HepG2 (cell line): ENCODE measurements at regions not wholly inside any gene's neighbourhood (a gene's known extent, or its start where the extent isn't known, plus 50 kb on each side); places are given as distances from the start of the nearest gene placed in this dataset.

Experiments used
- ATAC-seq: fragments of 200-7000 bp; cut with Tn5 transposase; 3 replicates; pipeline ENCODE4 v1.9.1; 2020; ENCODE audit warnings: mild to moderate bottlenecking, moderate library complexity
- BruUV-seq: library from RNA; stranded (reverse); fragments of 400-500 nt; replicated peaks from 2 replicates; lab custom pipeline; 2021; lab: Mats Ljungman, UMichigan
- CTCF ChIA-PET: fragments of 300-600 bp; formaldehyde crosslinking; extraction: SDS; loops from one replicate; lab custom pipeline; 2021; ENCODE audit warnings: low total read pairs, inconsistent platforms, low intra/inter-chr PET ratio; lab: Yijun Ruan, JAX
- POLR2A ChIA-PET: fragments of 350-600 bp; sonication (Branson Sonifier 250); formaldehyde crosslinking; loops from one replicate; lab custom pipeline; 2020; ENCODE audit warnings: antibody characterized with exemption, inconsistent platforms; lab: Yijun Ruan, JAX
- DNase-seq: peaks from one replicate; pipeline ENCODE4 v3.0.0-alpha.2; 2015; ENCODE audit warnings: low spot score
- FAIRE-seq: peaks from 3 replicates; lab custom pipeline; 2011; peaks lifted over from hg19 to GRCh38; lab: Jason Lieb, UNC
- H2AFZ ChIP-seq: one replicate; pipeline ENCODE4 v1.6.1; 2011; ENCODE audit warnings: low read length, inconsistent platforms
- H3K27ac ChIP-seq: fragments of 300-600 bp; 3 replicates; pipeline ENCODE4 v1.8.0; 2011; ENCODE audit warnings: mixed run types, mild to moderate bottlenecking, mixed read lengths, low read length, inconsistent platforms; ENCODE audit not compliant: insufficient read depth; ENCODE audit errors: extremely low read length
- H3K27me3 ChIP-seq, 2 experiments: fragments of 200-600 bp in 1 of 2; 2 replicates in 1 of 2; 3 replicates in 1 of 2; pipeline versions ENCODE4 v1.6.0 to v1.8.0; 2011; ENCODE audit warnings: low read length in 2 of 2, mild to moderate bottlenecking in 2 of 2, moderate library complexity in 2 of 2, inconsistent platforms in 1 of 2; ENCODE audit not compliant: insufficient read depth in 2 of 2, control insufficient read depth in 1 of 2
- H3K36me3 ChIP-seq, 2 experiments: fragments of 200-600 bp in 1 of 2; replicated peaks in 1 of 2; 2 replicates in 1 of 2; 3 replicates in 1 of 2; pipeline versions ENCODE4 v1.5.1 to v1.8.0; 2011; ENCODE audit warnings: low read length in 2 of 2, inconsistent platforms in 1 of 2; ENCODE audit not compliant: insufficient read depth in 2 of 2, control insufficient read depth in 1 of 2
- H3K4me1 ChIP-seq: 2 replicates; pipeline ENCODE4 v1.5.1; 2012; ENCODE audit warnings: low read length, inconsistent platforms; ENCODE audit not compliant: insufficient read depth
- H3K4me2 ChIP-seq: 2 replicates; pipeline ENCODE4 v1.6.0; 2011; ENCODE audit warnings: low read depth, low read length, inconsistent platforms
- H3K4me3 ChIP-seq, 3 experiments: fragments of 200-600 bp in 1 of 3; sonication (generic), shearing (Covaris generic) in 1 of 3; replicated peaks in 1 of 3; 2 replicates each; pipeline ENCODE4 v1.5.1; 2011 to 2016; ENCODE audit warnings: low read length in 3 of 3, inconsistent platforms in 2 of 3, low read depth in 2 of 3, mild to moderate bottlenecking in 2 of 3, control low read depth in 1 of 3, mixed read lengths in 1 of 3; ENCODE audit not compliant: insufficient read depth in 1 of 3
- H3K79me2 ChIP-seq: one replicate; pipeline ENCODE4 v1.6.1; 2011; ENCODE audit warnings: low read length, inconsistent platforms; ENCODE audit not compliant: insufficient read depth
- H3K9ac ChIP-seq: 2 replicates; pipeline ENCODE4 v1.6.0; 2011; ENCODE audit warnings: mild to moderate bottlenecking, low read depth, low read length, inconsistent platforms; ENCODE audit not compliant: insufficient read depth
- H3K9me3 ChIP-seq: 2 replicates; pipeline ENCODE4 v1.5.1; 2012; ENCODE audit warnings: mild to moderate bottlenecking, low read length
- H4K20me1 ChIP-seq: 2 replicates; pipeline ENCODE4 v1.6.0; 2011; ENCODE audit warnings: inconsistent platforms, mild to moderate bottlenecking, low read length, moderate library complexity; ENCODE audit not compliant: insufficient read depth
- GPBP1L1 ChIP-seq: sonication (generic); formaldehyde crosslinking; IDR thresholded peaks from 2 replicates; pipeline ENCODE4 v1.5.0; 2020; ENCODE audit warnings: mild to moderate bottlenecking, missing genetic modification reagents
- KAT2B ChIP-seq: fragments of 150-350 bp; IDR thresholded peaks from 2 replicates; pipeline ENCODE4 v1.6.1; 2014; ENCODE audit warnings: low read depth, low read length, borderline replicate concordance
- MEF2D ChIP-seq: sonication (generic); formaldehyde crosslinking; IDR thresholded peaks from 2 replicates; pipeline ENCODE4 v1.5.1; 2020; ENCODE audit warnings: mild to moderate bottlenecking, missing genetic modification reagents
- PPARG ChIP-seq: conservative IDR thresholded peaks from 2 replicates; pipeline ENCODE4 v1.6.1; 2016; ENCODE audit warnings: missing biosample characterization, missing genetic modification reagents
- SAP130 ChIP-seq: IDR thresholded peaks from 2 replicates; pipeline ENCODE4 v1.6.1; 2016; ENCODE audit warnings: low read depth
- SMYD3 ChIP-seq: sonication (generic); formaldehyde crosslinking; IDR thresholded peaks from 2 replicates; pipeline ENCODE4 v1.8.1; 2023; ENCODE audit warnings: mild to moderate bottlenecking, missing genetic modification reagents
- ZKSCAN8 ChIP-seq: IDR thresholded peaks from 2 replicates; pipeline ENCODE4 v1.6.1; 2016; ENCODE audit warnings: borderline replicate concordance, missing genetic modification reagents, missing compliant biosample characterization
- ZNF75D ChIP-seq: sonication (generic); formaldehyde crosslinking; IDR thresholded peaks from 2 replicates; pipeline ENCODE4 v1.8.1; 2023; ENCODE audit warnings: missing genetic modification reagents, mild to moderate bottlenecking, borderline replicate concordance
- ZNF766 ChIP-seq: sonication (generic); formaldehyde crosslinking; IDR thresholded peaks from 2 replicates; pipeline ENCODE4 v1.5.0; 2020; ENCODE audit warnings: missing genetic modification reagents, borderline replicate concordance
- WGBS: methylation state at CpG from one replicate; pipeline ENCODE4 v1.1.6; 2017; ENCODE audit warnings: low lambda C conversion rate; 5-methylcytosine and 5-hydroxymethylcytosine counted together
- in situ Hi-C: cut with HindIII; loops from 2 replicates; pipeline ENCODE4 v1.10.0; 2017; ENCODE audit warnings: low pct_unique_long_range_greater_than_20kb; ENCODE audit not compliant: extremely low pct_ligation_motif_present
- intact Hi-C: fragments of 100-400 bp; cut with micrococcal nuclease; formaldehyde crosslinking; loops from one replicate; pipeline ENCODE4 v1.10.0; 2022; ENCODE audit not compliant: unreplicated experiment
- TF ChIP-seq, protein P1 (sequence below): sonication (generic); formaldehyde crosslinking; IDR thresholded peaks from 2 replicates; pipeline ENCODE4 v1.8.1; 2022; ENCODE audit warnings: low read depth, mild to moderate bottlenecking, missing genetic modification reagents
- TF ChIP-seq, protein P2 (sequence below): sonication (generic); formaldehyde crosslinking; IDR thresholded peaks from 2 replicates; pipeline ENCODE4 v1.8.1; 2023; ENCODE audit warnings: missing genetic modification reagents, mild to moderate bottlenecking, borderline replicate concordance
- TF ChIP-seq, protein P3 (sequence below): sonication (generic); formaldehyde crosslinking; IDR thresholded peaks from 2 replicates; pipeline ENCODE4 v1.4.0; 2020; ENCODE audit warnings: missing genetic modification reagents; ENCODE audit errors: not compliant biosample characterization

- H3K27ac ChIP-seq = no peak overlapping the region
- no peak; the same call in 1 of the 3 replicates for ATAC-seq
Measured at GRCh38 chr3:15903164-15903563, 105.4 kb upstream of the ANKRD28 start.

More at GRCh38 chr3:15903164-15903563, 105.4 kb upstream of the ANKRD28 start:
- no peaks in the 10 kb centered on the region for H3K4me1 ChIP-seq
- no peak overlapping the region for H2AFZ ChIP-seq
- DNase-seq (no peak), FAIRE-seq (no peak)
- no peak overlapping the region for H3K4me3 ChIP-seq
- intact Hi-C loops (no loop called here), in situ Hi-C loops (no loop called here)
- no peak overlapping the region for H3K9ac ChIP-seq
- no peak overlapping the region for H3K4me2 ChIP-seq
- H3K36me3 ChIP-seq = no peaks in the 10 kb centered on the region
- CTCF ChIA-PET = no interaction called here
- no peaks in the 10 kb centered on the region for H3K9me3 ChIP-seq
- no peaks in the 10 kb centered on the region for H3K27me3 ChIP-seq
- no peak for TF ChIP-seq PPARG (CRISPR knock-in tag)
- TF ChIP-seq GPBP1L1 (CRISPR knock-in tag) = no peak
- TF ChIP-seq SAP130 (CRISPR knock-in tag) = no peak
- no peak for TF ChIP-seq ZNF766 (CRISPR knock-in tag)
- no peak for TF ChIP-seq SMYD3
- TF ChIP-seq ZNF75D (CRISPR knock-in tag) = no peak
- no peak for TF ChIP-seq MEF2D (CRISPR knock-in tag)
- TF ChIP-seq ZKSCAN8 (CRISPR knock-in tag) = no peak
- TF ChIP-seq, protein P1, sequence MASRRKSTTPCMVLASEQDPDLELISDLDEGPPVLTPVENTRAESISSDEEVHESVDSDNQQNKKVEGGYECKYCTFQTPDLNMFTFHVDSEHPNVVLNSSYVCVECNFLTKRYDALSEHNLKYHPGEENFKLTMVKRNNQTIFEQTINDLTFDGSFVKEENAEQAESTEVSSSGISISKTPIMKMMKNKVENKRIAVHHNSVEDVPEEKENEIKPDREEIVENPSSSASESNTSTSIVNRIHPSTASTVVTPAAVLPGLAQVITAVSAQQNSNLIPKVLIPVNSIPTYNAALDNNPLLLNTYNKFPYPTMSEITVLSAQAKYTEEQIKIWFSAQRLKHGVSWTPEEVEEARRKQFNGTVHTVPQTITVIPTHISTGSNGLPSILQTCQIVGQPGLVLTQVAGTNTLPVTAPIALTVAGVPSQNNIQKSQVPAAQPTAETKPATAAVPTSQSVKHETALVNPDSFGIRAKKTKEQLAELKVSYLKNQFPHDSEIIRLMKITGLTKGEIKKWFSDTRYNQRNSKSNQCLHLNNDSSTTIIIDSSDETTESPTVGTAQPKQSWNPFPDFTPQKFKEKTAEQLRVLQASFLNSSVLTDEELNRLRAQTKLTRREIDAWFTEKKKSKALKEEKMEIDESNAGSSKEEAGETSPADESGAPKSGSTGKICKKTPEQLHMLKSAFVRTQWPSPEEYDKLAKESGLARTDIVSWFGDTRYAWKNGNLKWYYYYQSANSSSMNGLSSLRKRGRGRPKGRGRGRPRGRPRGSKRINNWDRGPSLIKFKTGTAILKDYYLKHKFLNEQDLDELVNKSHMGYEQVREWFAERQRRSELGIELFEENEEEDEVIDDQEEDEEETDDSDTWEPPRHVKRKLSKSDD (CRISPR knock-in tag) = no peak
- TF ChIP-seq, protein P2, sequence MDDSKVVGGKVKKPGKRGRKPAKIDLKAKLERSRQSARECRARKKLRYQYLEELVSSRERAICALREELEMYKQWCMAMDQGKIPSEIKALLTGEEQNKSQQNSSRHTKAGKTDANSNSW (CRISPR knock-in tag) = no peak
- TF ChIP-seq, protein P3, sequence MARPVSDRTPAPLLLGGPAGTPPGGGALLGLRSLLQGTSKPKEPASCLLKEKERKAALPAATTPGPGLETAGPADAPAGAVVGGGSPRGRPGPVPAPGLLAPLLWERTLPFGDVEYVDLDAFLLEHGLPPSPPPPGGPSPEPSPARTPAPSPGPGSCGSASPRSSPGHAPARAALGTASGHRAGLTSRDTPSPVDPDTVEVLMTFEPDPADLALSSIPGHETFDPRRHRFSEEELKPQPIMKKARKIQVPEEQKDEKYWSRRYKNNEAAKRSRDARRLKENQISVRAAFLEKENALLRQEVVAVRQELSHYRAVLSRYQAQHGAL (CRISPR knock-in tag) = no peak
- no peak for TF ChIP-seq KAT2B
- POLR2A ChIA-PET = no interaction called here
- H3K79me2 ChIP-seq = no peaks in the 10 kb centered on the region
- no TSS peak for BruUV-seq
- 37% methylated on average over 3 of the region's 3 CpGs for WGBS
- no peaks in the 10 kb centered on the region for H4K20me1 ChIP-seq
